GM18517 (cell line): ENCODE measurements at regions not wholly inside any gene's neighbourhood (a gene's known extent, or its start where the extent isn't known, plus 50 kb on each side); places are given as distances from the start of the nearest gene placed in this dataset.
"Not testable (repeated sequence)": the region's sequence is repeated elsewhere in the genome, so short reads cannot be mapped to it uniquely, and the experiment has no call there.

Experiments used
- ATAC-seq: cut with Tn5 transposase; IDR thresholded peaks from one replicate; pipeline ENCODE4 v1.9.1; 2021; ENCODE audit warnings: mild to moderate bottlenecking, moderate library complexity; ENCODE audit not compliant: unreplicated experiment

- ATAC-seq = no peak
Measured at GRCh38 chr10:23493711-23494110, 54.8 kb downstream of the OTUD1 start.

GRCh38 chr10:23496727-23497126 is 57.9 kb downstream of the OTUD1 start:
- no peak for ATAC-seq

GRCh38 chr10:23499372-23500132 is 60.7 kb downstream of the OTUD1 start:
- no peak for ATAC-seq

- ATAC-seq = no peak
Measured at GRCh38 chr10:23505797-23506465, 67.1 kb downstream of the OTUD1 start.

- no peak for ATAC-seq
Measured at GRCh38 chr10:23512355-23513058, 73.6 kb downstream of the OTUD1 start.

- not testable (repeated sequence) for ATAC-seq
Measured at GRCh38 chr10:23513621-23514020, 74.7 kb downstream of the OTUD1 start.

- ATAC-seq = no peak
Measured at GRCh38 chr10:23514321-23514720, 75.4 kb downstream of the OTUD1 start.

GRCh38 chr10:23516530-23516929 is 77.7 kb downstream of the OTUD1 start:
- ATAC-seq = no peak

GRCh38 chr10:23517155-23517554 is 78.3 kb downstream of the OTUD1 start:
- ATAC-seq = no peak

- ATAC-seq = no peak
Measured at GRCh38 chr10:23521735-23522134, 82.9 kb downstream of the OTUD1 start.

GRCh38 chr10:23522345-23522744 is 83.5 kb downstream of the OTUD1 start:
- ATAC-seq = no peak

GRCh38 chr10:23523251-23523650 is 84.4 kb downstream of the OTUD1 start:
- ATAC-seq = no peak

- ATAC-seq = no peak
Measured at GRCh38 chr10:23525406-23525805, 86.5 kb downstream of the OTUD1 start.

GRCh38 chr10:23528419-23528818 is 89.5 kb downstream of the OTUD1 start:
- no peak for ATAC-seq

GRCh38 chr10:23529625-23530024 is 90.8 kb downstream of the OTUD1 start:
- ATAC-seq = no peak

GRCh38 chr10:23530079-23530478 is 91.2 kb downstream of the OTUD1 start:
- no peak for ATAC-seq

GRCh38 chr10:23533212-23533611 is 94.3 kb downstream of the OTUD1 start:
- ATAC-seq = no peak

GRCh38 chr10:23534326-23534725 is 95.5 kb downstream of the OTUD1 start:
- no peak for ATAC-seq

- ATAC-seq = no peak
Measured at GRCh38 chr10:23534761-23535160, 95.9 kb downstream of the OTUD1 start.

GRCh38 chr10:23535381-23535780 is 96.5 kb downstream of the OTUD1 start:
- no peak for ATAC-seq

GRCh38 chr10:23538968-23539367 is 100.1 kb downstream of the OTUD1 start:
- ATAC-seq = no peak
